GM10248 (cell line): ENCODE measurements at regions not wholly inside any gene's neighbourhood (a gene's known extent, or its start where the extent isn't known, plus 50 kb on each side); places are given as distances from the start of the nearest gene placed in this dataset.

ENCODE experiments used
- CTCF ChIA-PET: fragments of 300-600 bp; sonication (Branson Sonifier 250); formaldehyde crosslinking; extraction: SDS; loops from one replicate; lab custom pipeline; 2021; ENCODE audit warnings: antibody characterized with exemption; lab: Yijun Ruan, JAX
- POLR2A ChIA-PET: fragments of 350-650 bp; sonication (Branson Sonifier 250); formaldehyde crosslinking; extraction: SDS; loops from one replicate; lab custom pipeline; 2020; ENCODE audit warnings: antibody characterized with exemption; lab: Yijun Ruan, JAX
- DNase-seq: peaks from one replicate; pipeline ENCODE4 v3.0.0; 2012; ENCODE audit errors: extremely low spot score
- CTCF ChIP-seq: IDR thresholded peaks from 2 replicates; pipeline ENCODE4 v1.5.1; 2012; ENCODE audit warnings: mild to moderate bottlenecking, low read depth; ENCODE audit errors: extremely low read depth, missing control alignments, control extremely low read depth

- CTCF ChIA-PET, result interaction anchor here (1.0 kb wide), 1 partner anchor 19 kb away, joined by 3 read pairs; no protein-coding TSS in a partner anchor
- POLR2A ChIA-PET, result no interaction called here
- no peak for TF ChIP-seq CTCF
These were observed 62.9 kb downstream of the MID1IP1 start for GRCh38 chrX:38864165-38864564.

GRCh38 chrX:38868321-38868720, 67.1 kb downstream of the MID1IP1 start:
- CTCF ChIA-PET, result interaction anchor here (1.4 kb wide), 1 partner anchor 12 kb away, joined by 8 read pairs; no protein-coding TSS in a partner anchor
- POLR2A ChIA-PET, result no interaction called here
- no peak for TF ChIP-seq CTCF
- DNase-seq, result no peak

More at GRCh38 chrX:38864165-38864564, 62.9 kb downstream of the MID1IP1 start:
- no peak for DNase-seq

- ChIA-PET CTCF (interaction anchor here (1.3 to 1.4 kb wide), 2 partner anchors 11 to 15 kb away, joined by 4 to 8 read pairs; no protein-coding TSS in a partner anchor), POLR2A (no interaction called here)
- no peak for DNase-seq
- TF ChIP-seq CTCF, result no peak
These were observed 67.7 kb downstream of the MID1IP1 start for GRCh38 chrX:38868941-38869401.

- TF ChIP-seq CTCF, result no peak
- CTCF ChIA-PET, result no interaction called here
- no peak for DNase-seq
- POLR2A ChIA-PET, result no interaction called here
These were observed 69.2 kb downstream of the MID1IP1 start for GRCh38 chrX:38870361-38870895.

GRCh38 chrX:38871129-38872029, 70.1 kb downstream of the MID1IP1 start:
- ChIA-PET POLR2A (no interaction called here), CTCF (no interaction called here)
- TF ChIP-seq CTCF, result no peak
- no peak for DNase-seq

- ChIA-PET CTCF (no interaction called here), POLR2A (no interaction called here)
- no peak for TF ChIP-seq CTCF
- no peak for DNase-seq
These were observed 76.1 kb downstream of the MID1IP1 start for GRCh38 chrX:38877366-38877765.
